ENCODE measurements at regions not wholly inside any gene's neighbourhood (a gene's known extent, or its start where the extent isn't known, plus 50 kb on each side); places are given as distances from the start of the nearest gene placed in this dataset.

DNA sequence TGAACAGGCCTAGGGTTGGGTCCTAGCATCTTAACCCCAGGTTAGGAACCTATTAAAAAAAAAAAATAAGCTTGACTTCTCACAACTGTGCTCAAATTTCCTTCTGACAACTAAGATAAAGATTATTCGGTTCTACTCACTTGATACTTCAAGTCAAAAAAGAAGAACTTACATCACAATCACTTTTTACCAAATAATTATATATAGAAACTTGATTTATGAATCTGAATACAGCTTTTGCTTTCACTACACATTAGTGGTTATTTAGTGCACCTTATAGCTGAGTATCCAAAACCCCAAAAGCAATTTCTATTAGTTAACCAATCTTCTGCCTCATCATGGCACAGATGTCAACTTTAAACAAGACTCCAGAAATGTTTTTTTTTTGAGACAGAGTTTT is 119.0 kb upstream of the DST start:
- ChIA-PET CTCF (interaction anchor here (0.6 to 1.4 kb wide), 4 partner anchors 90 to 146 kb away, joined by 3 to 4 read pairs (median 3); no protein-coding TSS in a partner anchor), POLR2A (no interaction called here)
- H3K9me3 ChIP-seq = no peaks in the 10 kb centered on the region
- H3K27ac ChIP-seq = no peak overlapping the region
- FAIRE-seq (no peak), ATAC-seq (no peak), DNase-seq (ENCODE audit: low read depth in 1 of 2, low spot score in 1 of 2) (no peak)
- H3K4me3 ChIP-seq = no peak overlapping the region
- TF ChIP-seq PBX3 (IDR thresholded peaks at IDR 0.05) (no peak), EP300 (IDR thresholded peaks at IDR 0.05) (no peak), MAZ (IDR thresholded peaks at IDR 0.05; ENCODE audit: borderline replicate concordance, low read depth, low read length) (no peak), ZSCAN20 (CRISPR knock-in tag; IDR thresholded peaks at IDR 0.05) (no peak), JUNB (IDR thresholded peaks at IDR 0.05) (no peak), CHD2 (IDR thresholded peaks at IDR 0.05; ENCODE audit: low read length, partially characterized antibody) (no peak), CEBPB (IDR thresholded peaks at IDR 0.05) (no peak), KDM5A (IDR thresholded peaks at IDR 0.05) (no peak), FOSB (CRISPR knock-in tag; IDR thresholded peaks at IDR 0.05) (no peak), NFE2L2 (conservative IDR thresholded peaks at IDR 0.05; ENCODE audit: low read length) (no peak), FOXS1 (CRISPR knock-in tag; IDR thresholded peaks at IDR 0.05) (no peak), EHF (CRISPR knock-in tag; IDR thresholded peaks at IDR 0.05) (no peak), MAFK (IDR thresholded peaks at IDR 0.05; ENCODE audit: partially characterized antibody) (no peak), HOXB13 (CRISPR knock-in tag; IDR thresholded peaks at IDR 0.05; ENCODE audit: low read depth) (no peak)
- TF ChIP-seq, protein P1, sequence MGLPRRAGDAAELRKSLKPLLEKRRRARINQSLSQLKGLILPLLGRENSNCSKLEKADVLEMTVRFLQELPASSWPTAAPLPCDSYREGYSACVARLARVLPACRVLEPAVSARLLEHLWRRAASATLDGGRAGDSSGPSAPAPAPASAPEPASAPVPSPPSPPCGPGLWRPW (IDR thresholded peaks at IDR 0.05) = no peak
- TF ChIP-seq, protein P2, sequence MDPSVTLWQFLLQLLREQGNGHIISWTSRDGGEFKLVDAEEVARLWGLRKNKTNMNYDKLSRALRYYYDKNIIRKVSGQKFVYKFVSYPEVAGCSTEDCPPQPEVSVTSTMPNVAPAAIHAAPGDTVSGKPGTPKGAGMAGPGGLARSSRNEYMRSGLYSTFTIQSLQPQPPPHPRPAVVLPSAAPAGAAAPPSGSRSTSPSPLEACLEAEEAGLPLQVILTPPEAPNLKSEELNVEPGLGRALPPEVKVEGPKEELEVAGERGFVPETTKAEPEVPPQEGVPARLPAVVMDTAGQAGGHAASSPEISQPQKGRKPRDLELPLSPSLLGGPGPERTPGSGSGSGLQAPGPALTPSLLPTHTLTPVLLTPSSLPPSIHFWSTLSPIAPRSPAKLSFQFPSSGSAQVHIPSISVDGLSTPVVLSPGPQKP (IDR thresholded peaks at IDR 0.05; ENCODE audit: low read depth, low read length) = no peak
- TF ChIP-seq, protein P3, sequence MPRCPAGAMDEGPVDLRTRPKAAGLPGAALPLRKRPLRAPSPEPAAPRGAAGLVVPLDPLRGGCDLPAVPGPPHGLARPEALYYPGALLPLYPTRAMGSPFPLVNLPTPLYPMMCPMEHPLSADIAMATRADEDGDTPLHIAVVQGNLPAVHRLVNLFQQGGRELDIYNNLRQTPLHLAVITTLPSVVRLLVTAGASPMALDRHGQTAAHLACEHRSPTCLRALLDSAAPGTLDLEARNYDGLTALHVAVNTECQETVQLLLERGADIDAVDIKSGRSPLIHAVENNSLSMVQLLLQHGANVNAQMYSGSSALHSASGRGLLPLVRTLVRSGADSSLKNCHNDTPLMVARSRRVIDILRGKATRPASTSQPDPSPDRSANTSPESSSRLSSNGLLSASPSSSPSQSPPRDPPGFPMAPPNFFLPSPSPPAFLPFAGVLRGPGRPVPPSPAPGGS (IDR thresholded peaks at IDR 0.05) = no peak
- 88% methylated on average over 1 of the region's 1 CpG for WGBS (ENCODE audit: missing lambda C conversion rate)
- no peak overlapping the region for H3K4me2 ChIP-seq
- H3K4me1 ChIP-seq = peaks cover 43% of the 10 kb centered on the region

- Histone ChIP-seq H3K4me2 (no peak overlapping the region), H3K4me1 (peaks cover 52% of the 10 kb centered on the region), H3K27ac (peak overlapping the region in 1 of 2 experiments; percentile 47; a peak in 1 of 6 replicates), H3K4me3 (no peak overlapping the region), H3K9me3 (no peaks in the 10 kb centered on the region)
- DNase-seq (ENCODE audit: low read depth in 1 of 2, low spot score in 1 of 2) (no peak), FAIRE-seq (no peak), ATAC-seq (no peak)
- 60% methylated on average over 1 of the region's 1 CpG for WGBS (ENCODE audit: missing lambda C conversion rate)
- TF ChIP-seq CHD2 (IDR thresholded peaks at IDR 0.05; ENCODE audit: low read length, partially characterized antibody) (no peak), CHD4 (IDR thresholded peaks at IDR 0.05; ENCODE audit: borderline replicate concordance) (no peak), CEBPB (IDR thresholded peaks at IDR 0.05) (no peak), ESRRA (IDR thresholded peaks at IDR 0.05; ENCODE audit: borderline replicate concordance, low read length) (no peak), REST (IDR thresholded peaks at IDR 0.05) (no peak), ZFP36 (IDR thresholded peaks at IDR 0.05; ENCODE audit: borderline replicate concordance, partially characterized antibody) (no peak), JUN (IDR thresholded peaks at IDR 0.05) (no peak), RNF2 (IDR thresholded peaks at IDR 0.05; ENCODE audit: borderline replicate concordance, low read depth) (no peak), KDM1A (IDR thresholded peaks at IDR 0.05; ENCODE audit: low read depth) (no peak), HEYL (CRISPR knock-in tag; IDR thresholded peaks at IDR 0.05) (no peak)
- TF ChIP-seq, protein P4, sequence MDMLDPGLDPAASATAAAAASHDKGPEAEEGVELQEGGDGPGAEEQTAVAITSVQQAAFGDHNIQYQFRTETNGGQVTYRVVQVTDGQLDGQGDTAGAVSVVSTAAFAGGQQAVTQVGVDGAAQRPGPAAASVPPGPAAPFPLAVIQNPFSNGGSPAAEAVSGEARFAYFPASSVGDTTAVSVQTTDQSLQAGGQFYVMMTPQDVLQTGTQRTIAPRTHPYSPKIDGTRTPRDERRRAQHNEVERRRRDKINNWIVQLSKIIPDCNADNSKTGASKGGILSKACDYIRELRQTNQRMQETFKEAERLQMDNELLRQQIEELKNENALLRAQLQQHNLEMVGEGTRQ (IDR thresholded peaks at IDR 0.05) = no peak
- ChIA-PET POLR2A (no interaction called here), CTCF (interaction anchor here (1.0 to 1.4 kb wide), 4 partner anchors 30 to 165 kb away, joined by 3 read pairs; no protein-coding TSS in a partner anchor)
Observed at GRCh38 chr6:56760842-56761241, 118.2 kb upstream of the DST start.
